ENCODE measurements at regions not wholly inside any gene's neighbourhood (a gene's known extent, or its start where the extent isn't known, plus 50 kb on each side); places are given as distances from the start of the nearest gene placed in this dataset.

DNA sequence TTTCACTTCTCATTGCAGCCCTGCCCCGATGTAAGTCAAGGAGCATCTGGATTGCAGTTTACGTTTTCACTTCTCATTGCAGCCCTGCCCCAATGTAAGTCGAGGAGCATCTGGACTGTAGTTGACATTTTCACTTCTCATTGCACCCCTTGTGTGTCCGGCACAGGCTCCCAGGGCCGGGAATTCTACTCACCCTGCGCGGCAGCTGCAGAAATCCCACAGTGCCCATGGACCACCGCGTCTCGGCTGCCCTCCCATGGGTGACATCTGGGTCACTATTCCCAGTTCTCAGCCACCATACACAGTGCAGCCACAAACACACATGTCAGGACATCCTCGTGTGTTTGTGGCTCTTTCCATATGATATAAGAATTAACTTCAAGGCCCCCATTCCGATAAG lies 378.5 kb downstream of the ADGRD1 start:
- no peaks in the 10 kb centered on the region for H3K36me3 ChIP-seq
- H3K4me1 ChIP-seq = no peaks in the 10 kb centered on the region
- ATAC-seq = no peak
- 83 to 85% methylated on average over 12 of the region's 12 CpGs for WGBS, 2 donors
- no peaks in the 10 kb centered on the region for H3K27me3 ChIP-seq
- TF ChIP-seq, protein P1, sequence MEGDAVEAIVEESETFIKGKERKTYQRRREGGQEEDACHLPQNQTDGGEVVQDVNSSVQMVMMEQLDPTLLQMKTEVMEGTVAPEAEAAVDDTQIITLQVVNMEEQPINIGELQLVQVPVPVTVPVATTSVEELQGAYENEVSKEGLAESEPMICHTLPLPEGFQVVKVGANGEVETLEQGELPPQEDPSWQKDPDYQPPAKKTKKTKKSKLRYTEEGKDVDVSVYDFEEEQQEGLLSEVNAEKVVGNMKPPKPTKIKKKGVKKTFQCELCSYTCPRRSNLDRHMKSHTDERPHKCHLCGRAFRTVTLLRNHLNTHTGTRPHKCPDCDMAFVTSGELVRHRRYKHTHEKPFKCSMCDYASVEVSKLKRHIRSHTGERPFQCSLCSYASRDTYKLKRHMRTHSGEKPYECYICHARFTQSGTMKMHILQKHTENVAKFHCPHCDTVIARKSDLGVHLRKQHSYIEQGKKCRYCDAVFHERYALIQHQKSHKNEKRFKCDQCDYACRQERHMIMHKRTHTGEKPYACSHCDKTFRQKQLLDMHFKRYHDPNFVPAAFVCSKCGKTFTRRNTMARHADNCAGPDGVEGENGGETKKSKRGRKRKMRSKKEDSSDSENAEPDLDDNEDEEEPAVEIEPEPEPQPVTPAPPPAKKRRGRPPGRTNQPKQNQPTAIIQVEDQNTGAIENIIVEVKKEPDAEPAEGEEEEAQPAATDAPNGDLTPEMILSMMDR (IDR thresholded peaks at IDR 0.05) = no peak
- H3K9me3 ChIP-seq = peaks cover 0 to 7% (median 0%) of the 10 kb centered on the region in 11 donors
- no peak overlapping the region for H3K27ac ChIP-seq
- intact Hi-C loops (cut with DNase I) = no loop called here
- DNase-seq = no peak
- no peak overlapping the region for H3K4me3 ChIP-seq

DNA sequence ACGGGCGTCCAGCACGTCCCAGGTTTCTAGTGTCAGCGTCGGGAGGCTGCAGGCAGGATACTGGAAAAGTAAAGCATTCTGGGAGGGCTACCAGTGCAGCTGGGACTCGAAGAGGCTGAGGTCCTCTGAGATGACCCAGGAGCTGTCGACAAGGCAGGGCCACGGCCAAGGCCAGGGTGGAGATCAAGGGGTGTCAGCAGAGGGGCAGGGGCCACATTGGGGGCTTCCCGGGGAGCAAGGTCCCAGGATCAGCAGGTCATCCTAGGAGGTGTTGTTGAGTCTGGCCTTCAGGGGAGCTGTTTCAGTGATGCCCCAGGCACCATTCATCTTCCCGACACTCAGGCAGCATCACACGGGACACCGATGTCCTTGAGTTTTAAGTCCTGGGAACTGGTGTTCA lies 377.8 kb upstream of the SFSWAP start:
- intact Hi-C loops (cut with DNase I) = no loop called here
- ATAC-seq (no peak), DNase-seq (no peak)
- Histone ChIP-seq H3K36me3 (no peaks in the 10 kb centered on the region), H3K4me1 (no peaks in the 10 kb centered on the region), H3K4me3 (no peak overlapping the region), H3K27me3 (peaks cover 0 to 3% (median 0%) of the 10 kb centered on the region in 7 donors), H3K27ac (no peak overlapping the region), H3K9me3 (peaks cover 0 to 7% (median 0%) of the 10 kb centered on the region in 11 donors)
- 67 to 68% methylated on average over 12 of the region's 12 CpGs for WGBS, 2 donors
- TF ChIP-seq, protein P1 (IDR thresholded peaks at IDR 0.05) = no peak

DNA sequence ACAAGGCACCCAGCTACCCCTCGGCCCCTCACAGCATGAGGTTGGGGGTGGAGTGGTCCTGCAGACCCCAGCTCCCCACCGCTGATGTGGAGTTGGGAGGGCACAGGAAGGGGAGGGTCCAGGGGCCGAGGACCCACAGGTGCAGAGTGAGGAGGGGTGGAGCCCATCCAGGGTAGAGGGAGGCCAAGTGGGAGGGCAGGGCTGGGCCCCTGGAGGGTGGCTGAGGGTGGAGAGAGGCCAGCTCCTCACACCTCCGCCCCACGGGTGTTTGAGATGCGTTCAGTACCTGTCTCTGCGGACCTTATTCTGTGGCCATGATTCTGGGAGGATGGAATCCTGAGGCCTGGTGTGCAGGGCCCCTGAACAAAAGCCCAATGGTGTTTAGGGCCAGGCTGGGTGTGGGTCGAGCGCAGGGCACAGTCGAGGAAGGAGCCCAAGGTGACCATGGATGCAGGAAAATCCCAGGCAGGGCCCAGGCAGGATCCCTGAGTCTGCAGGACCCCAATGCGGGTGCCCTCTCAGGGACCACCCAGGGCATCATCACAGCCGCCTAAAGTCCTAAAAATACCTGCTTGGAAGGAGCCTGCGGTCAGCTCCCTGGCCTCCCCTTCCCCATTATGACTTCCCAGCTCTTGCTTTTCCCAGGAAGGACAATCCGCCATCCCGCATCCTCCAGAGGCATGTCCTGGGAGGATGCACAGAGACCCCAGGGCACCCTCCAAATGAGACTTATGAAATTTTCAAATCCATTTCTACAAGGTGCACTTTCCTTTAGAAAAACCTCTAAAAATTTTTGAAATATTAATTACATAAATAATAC lies 377.1 kb upstream of the SFSWAP start:
- H3K4me1 ChIP-seq = no peaks in the 10 kb centered on the region
- ATAC-seq (no peak), DNase-seq (no peak)
- H3K36me3 ChIP-seq = no peaks in the 10 kb centered on the region
- peaks cover 0 to 3% (median 0%) of the 10 kb centered on the region in 7 donors for H3K27me3 ChIP-seq
- TF ChIP-seq, protein P1 (IDR thresholded peaks at IDR 0.05) = no peak
- H3K9me3 ChIP-seq = peaks cover 0 to 7% (median 0%) of the 10 kb centered on the region in 11 donors
- H3K4me3 ChIP-seq = no peak overlapping the region
- WGBS, 2 donors = 86 to 88% methylated on average over 15 of the region's 15 CpGs
- H3K27ac ChIP-seq = no peak overlapping the region
- intact Hi-C loops (cut with DNase I) = no loop called here

DNA sequence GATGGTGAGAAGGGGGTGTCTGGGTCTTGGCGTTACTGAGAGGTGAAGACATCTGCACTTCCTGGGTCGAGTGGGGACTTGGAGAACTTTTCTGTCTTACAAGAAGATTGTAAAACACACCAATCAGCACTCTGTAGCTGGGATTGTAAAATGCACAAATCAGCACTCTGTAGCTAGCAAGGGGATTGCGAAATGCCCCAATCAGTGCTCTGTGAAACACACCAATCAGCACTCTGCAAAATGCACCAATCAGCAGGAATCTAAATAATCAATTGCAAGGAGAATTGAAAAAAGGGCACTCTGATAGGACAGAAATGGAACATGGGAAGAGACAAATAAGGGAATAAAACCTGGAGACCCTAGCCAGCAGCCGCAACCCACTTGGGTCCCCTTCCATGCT lies 376.1 kb upstream of the SFSWAP start:
- no peak for ATAC-seq
- TF ChIP-seq, protein P1 (IDR thresholded peaks at IDR 0.05) = no peak
- 61 to 73% methylated on average over 4 of the region's 4 CpGs for WGBS, 2 donors
- peaks cover 0 to 3% (median 0%) of the 10 kb centered on the region in 7 donors for H3K27me3 ChIP-seq
- no peaks in the 10 kb centered on the region for H3K4me1 ChIP-seq
- H3K9me3 ChIP-seq = peaks cover 0 to 7% (median 0%) of the 10 kb centered on the region in 11 donors
- no peak overlapping the region for H3K27ac ChIP-seq
- H3K4me3 ChIP-seq = no peak overlapping the region
- no peaks in the 10 kb centered on the region for H3K36me3 ChIP-seq
- intact Hi-C loops (cut with DNase I) = no loop called here
- no peak for DNase-seq
